Activated effector memory CD4-positive, alpha-beta T cell treated with Interleukin-2 at 50 U/mL for 16 hours (primary cell): ENCODE measurements at regions not wholly inside any gene's neighbourhood (a gene's known extent, or its start where the extent isn't known, plus 50 kb on each side); places are given as distances from the start of the nearest gene placed in this dataset.
"Not testable (repeated sequence)": the region's sequence is repeated elsewhere in the genome, so short reads cannot be mapped to it uniquely, and the experiment has no call there.

Source experiments
- DNase-seq: peaks from one replicate; pipeline ENCODE4 v3.0.0-alpha.2; 2020

DNA sequence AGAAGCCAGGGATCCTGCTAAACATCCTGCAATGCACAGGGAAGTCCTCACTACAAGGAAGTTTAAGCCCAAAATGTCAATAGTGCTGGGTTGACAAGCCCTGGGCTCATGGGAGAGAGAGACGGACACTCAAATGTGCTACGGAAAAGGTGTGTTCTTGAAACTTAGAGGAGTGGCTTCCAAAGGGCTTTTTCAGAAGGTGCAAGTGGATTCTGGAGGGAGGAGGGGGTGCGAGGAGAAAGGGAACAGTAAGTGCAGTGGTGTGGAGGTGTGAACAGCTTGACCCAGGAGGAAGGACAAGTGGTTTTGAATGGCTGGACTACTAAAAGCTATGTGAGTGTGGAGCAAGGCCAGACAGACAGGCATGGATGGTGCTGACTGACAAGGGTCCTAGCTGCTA lies 50.4 kb upstream of the CECR2 start:
- DNase-seq, result no peak

GRCh38 chr22:17315310-17315709 lies 54.0 kb upstream of the CECR2 start:
- no peak for DNase-seq

- DNase-seq, result no peak
These were observed 54.8 kb upstream of the CECR2 start for GRCh38 chr22:17314487-17314886.

DNA sequence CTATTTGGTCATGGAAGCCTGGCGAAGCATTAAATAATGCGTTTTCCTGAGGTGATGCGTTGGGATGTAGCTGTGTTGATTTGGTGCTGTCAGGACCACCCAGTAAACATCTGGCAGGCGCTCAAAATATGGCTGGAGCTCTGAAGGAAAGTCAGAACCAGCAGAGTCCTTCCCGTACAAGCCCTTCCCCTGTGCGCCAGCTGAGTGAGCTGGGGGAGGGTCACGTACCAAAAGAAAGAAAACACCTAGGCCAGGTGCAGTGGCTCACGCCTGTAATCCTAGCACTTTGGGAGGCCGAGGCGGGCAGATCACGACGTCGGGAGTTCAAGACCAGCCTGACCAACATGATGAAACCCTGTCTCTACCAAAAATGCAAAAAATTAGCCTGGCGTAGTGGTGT lies 55.6 kb upstream of the CECR2 start:
- DNase-seq, result no peak

GRCh38 chr22:17307566-17307965 lies 61.7 kb upstream of the CECR2 start:
- DNase-seq, result no peak

DNA sequence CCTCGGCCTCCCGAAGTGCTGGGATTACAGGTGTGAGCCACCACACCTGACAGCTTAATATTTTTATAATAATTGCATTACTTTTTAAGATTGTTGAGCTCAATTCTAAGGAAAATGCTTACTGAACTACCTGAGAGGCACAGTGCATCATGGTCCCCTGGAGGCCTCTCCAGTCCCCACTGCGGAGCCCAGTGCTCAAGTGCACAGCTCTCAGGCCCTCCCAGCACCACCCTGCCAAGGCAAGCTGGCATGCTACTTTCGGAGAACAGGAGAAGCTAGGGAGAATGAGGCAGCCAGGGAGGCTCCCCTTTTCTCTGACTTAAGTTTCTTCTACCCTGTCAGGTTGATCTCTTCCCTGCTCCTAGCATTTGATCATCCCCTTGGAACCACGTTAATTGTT lies 64.2 kb upstream of the CECR2 start:
- no peak for DNase-seq

GRCh38 chr22:17303840-17304779 lies 65.2 kb upstream of the CECR2 start:
- DNase-seq, result peak; percentile 26

DNA sequence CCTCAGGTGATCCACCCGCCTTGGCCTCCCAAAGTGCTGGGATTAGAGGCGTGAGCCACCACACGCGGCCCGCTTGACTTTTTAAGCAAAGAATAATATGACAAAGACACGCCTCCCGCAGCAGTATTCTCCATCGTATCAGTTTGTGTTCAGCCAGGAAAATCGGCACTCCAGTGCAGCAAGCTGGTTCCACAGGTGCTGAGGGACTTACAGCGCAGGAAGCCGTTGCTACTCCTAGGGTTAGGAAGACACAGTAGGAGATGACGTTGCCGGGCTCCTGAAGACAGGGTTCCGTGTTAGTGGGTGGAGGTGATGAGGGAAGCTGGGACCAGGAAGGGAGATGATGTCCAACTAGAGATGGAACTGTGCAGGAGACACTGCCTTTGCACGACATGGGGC lies 65.8 kb upstream of the CECR2 start:
- no peak for DNase-seq

- DNase-seq, result no peak
These were observed 66.6 kb upstream of the CECR2 start for GRCh38 chr22:17302616-17303015.

DNA sequence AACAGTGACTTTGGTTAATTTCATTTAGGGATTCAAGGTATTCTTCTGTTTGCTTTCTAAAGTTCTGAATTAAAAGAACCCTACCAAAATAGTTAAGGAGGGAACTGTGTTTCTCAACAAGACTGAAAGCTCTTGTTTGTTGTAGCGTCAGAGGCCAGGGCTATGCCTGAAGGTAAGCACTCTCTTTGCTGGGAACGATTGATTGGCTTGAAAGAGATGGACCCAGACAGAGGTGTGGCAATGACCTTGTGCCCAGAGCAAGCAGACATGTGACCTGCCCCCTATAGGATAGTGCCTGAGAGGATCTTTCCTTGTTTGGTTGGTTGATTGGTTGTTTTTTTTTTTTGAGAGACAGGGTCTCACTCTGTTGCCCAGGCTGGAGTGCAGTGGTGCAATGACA lies 68.3 kb upstream of the CECR2 start:
- DNase-seq, result no peak

GRCh38 chr22:17298805-17299502 lies 70.3 kb upstream of the CECR2 start:
- DNase-seq, result not testable (repeated sequence)

DNA sequence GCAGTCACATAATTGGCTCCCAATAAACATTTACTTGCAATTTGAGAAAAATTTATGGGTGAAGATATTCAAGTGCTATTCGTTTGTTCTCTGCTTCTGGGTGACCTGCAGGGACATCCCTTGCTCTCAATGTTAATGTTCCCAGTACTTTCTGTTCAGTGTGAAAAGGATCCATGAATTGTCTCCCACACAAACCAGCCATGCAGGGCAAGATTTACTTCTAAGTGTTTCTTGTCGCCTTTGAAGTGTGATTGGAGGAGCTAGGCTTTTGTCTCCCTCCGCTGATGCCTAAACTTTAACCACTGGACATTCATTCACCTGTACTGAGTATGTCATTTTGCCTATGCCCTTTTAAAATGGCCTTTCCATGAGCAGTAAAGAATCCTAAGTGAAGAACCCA lies 66.4 kb upstream of the ADA2 start:
- DNase-seq, result no peak

DNA sequence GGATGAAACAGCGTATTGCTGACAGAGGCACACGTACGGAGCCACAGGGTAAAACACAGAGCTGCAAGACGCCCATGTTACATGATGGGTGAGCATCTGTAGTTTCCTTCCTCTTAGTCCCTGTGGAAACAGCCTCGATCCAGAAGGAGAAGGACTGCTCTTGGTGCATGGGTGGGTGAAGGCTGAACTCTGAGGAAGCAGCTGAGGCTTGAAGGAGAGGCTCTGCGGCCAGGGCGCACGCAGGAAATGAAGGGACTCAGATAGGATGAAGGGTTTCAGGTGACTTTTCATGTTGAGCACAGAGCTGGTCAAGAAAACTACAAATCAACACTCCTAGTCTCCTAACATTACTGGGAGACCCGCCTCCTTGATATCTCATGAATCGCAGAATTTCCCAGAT lies 65.7 kb upstream of the ADA2 start:
- DNase-seq, result no peak

DNA sequence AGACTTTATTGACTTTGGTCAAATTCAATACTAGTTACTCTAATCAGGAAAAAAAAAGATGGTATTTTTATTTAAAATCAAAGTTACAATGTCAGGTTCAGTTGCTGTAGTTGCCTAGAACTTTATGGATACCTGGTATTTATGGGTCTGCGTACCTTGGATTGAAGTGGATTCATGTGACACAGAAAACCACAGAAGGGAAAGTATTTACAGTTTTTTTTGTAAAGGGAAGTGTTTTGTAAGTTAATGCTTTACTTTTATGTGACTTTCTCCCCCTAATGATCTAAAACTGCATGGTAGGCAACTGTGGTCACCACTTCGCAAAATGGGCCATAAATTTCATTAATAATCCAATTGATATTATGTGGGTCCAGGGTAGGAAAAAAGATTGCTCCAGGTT lies 65.2 kb upstream of the ADA2 start:
- DNase-seq, result no peak

- not testable (repeated sequence) for DNase-seq
These were observed 64.6 kb upstream of the ADA2 start for GRCh38 chr22:17283865-17284264.

DNA sequence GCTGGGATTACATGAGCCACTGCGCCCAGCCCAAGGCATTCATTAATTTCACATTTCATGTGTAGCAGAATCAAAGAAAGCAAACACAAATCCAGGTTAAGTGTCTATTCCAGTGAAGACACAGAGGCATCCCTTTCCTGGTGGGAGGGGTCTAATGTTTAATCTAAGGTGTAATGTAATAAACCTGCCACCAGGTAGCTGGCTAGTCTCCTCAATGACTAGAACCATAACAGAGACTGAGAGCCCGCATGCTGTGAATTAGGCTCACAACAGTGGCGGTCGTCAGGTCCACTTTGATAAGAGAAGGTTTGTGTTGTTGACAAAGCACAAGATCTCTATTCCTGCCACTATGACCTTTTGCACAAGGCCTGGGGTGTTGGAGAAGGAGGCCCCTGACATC lies 64.2 kb upstream of the ADA2 start:
- no peak for DNase-seq

- no peak for DNase-seq
These were observed 62.2 kb upstream of the ADA2 start for GRCh38 chr22:17281440-17281841.

- no peak for DNase-seq
These were observed 61.8 kb upstream of the ADA2 start for GRCh38 chr22:17281026-17281425.

GRCh38 chr22:17272511-17272991 lies 53.3 kb upstream of the ADA2 start:
- no peak for DNase-seq

GRCh38 chr22:17271711-17272451 lies 52.6 kb upstream of the ADA2 start:
- DNase-seq, result no peak

GRCh38 chr22:17269607-17270261 lies 50.5 kb upstream of the ADA2 start:
- no peak for DNase-seq

DNA sequence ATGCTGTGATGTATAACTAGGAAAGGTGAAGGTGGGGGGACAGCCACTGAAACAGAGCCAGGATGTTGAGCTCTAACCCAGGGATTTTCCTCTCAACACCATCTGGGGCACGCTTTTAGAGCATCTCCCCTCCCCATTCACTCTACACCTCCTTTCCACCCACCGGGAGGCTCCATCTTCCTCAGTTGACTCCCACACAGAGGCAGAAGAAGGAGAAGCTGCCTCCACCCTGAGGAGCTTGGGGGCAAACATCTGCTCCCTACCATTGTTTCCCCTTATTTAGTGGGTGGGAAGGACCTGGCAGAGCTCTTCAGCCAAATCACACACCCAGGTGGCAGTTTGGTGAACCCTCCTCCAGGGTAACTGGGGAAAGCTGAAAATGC lies 50.0 kb upstream of the ADA2 start:
- no peak for DNase-seq
